SK-N-SH (cell line): ENCODE measurements at regions not wholly inside any gene's neighbourhood (a gene's known extent, or its start where the extent isn't known, plus 50 kb on each side); places are given as distances from the start of the nearest gene placed in this dataset.

Source experiments
- CTCF ChIA-PET: fragments of 300-600, 350-600 bp; formaldehyde crosslinking; extraction: SDS; loops from one replicate; lab custom pipeline; 2021; lab: Yijun Ruan, JAX
- POLR2A ChIA-PET: fragments of 350-600 bp; sonication (Branson Sonifier 250); formaldehyde crosslinking; extraction: SDS; loops from one replicate; lab custom pipeline; 2020; ENCODE audit warnings: antibody characterized with exemption, inconsistent platforms; lab: Yijun Ruan, JAX
- DNase-seq: peaks from one replicate; pipeline ENCODE4 v3.0.0; 2012
- H2AFZ ChIP-seq: fragments of 200-600 bp; sonication (generic); 2 replicates; pipeline ENCODE4 v1.8.1; 2016; ENCODE audit warnings: antibody characterized with exemption, mild to moderate bottlenecking, low read depth
- H3F3A ChIP-seq: fragments of 200-600 bp; sonication (generic); replicated peaks from 2 replicates; pipeline ENCODE3; 2016; ENCODE audit warnings: antibody characterized with exemption, mild to moderate bottlenecking; ENCODE audit not compliant: insufficient read depth
- H3K27ac ChIP-seq, 2 experiments: fragments of 200-500 bp in 1 of 2; fragments of 200-600 bp in 1 of 2; sonication (Bioruptor generic) in 1 of 2; sonication (generic), shearing (Covaris generic) in 1 of 2; 2 replicates each; pipeline versions ENCODE4 v1.5.1 to v1.6.1; 2014 to 2016; ENCODE audit warnings: low read depth in 2 of 2, inconsistent platforms in 1 of 2, low read length in 1 of 2, mild to moderate bottlenecking in 1 of 2, mixed read lengths in 1 of 2
- H3K27me3 ChIP-seq: fragments of 200-600 bp; sonication (generic), shearing (Covaris generic); 2 replicates; pipeline ENCODE4 v1.6.1; 2016; ENCODE audit warnings: mixed run types; ENCODE audit not compliant: insufficient read depth
- H3K36me3 ChIP-seq, 2 experiments: fragments of 200-500 bp in 1 of 2; fragments of 200-600 bp in 1 of 2; sonication (Bioruptor generic) in 1 of 2; sonication (generic) in 1 of 2; replicated peaks in 1 of 2; 2 replicates each; pipeline versions ENCODE3 to v1.5.1; 2014 to 2016; ENCODE audit warnings: low read length in 1 of 2, mild to moderate bottlenecking in 1 of 2; ENCODE audit not compliant: insufficient read depth in 2 of 2, control insufficient read depth in 1 of 2
- H3K4me1 ChIP-seq, 2 experiments: fragments of 200-500 bp in 1 of 2; fragments of 200-600 bp in 1 of 2; sonication (Bioruptor generic) in 1 of 2; sonication (generic), shearing (Covaris generic) in 1 of 2; 2 replicates each; pipeline versions ENCODE4 v1.5.1 to v1.6.1; 2014 to 2016; ENCODE audit warnings: low read depth in 1 of 2, low read length in 1 of 2, mixed run types in 1 of 2; ENCODE audit not compliant: insufficient read depth in 2 of 2, control insufficient read depth in 1 of 2
- H3K4me2 ChIP-seq: fragments of 200-600 bp; sonication (generic), shearing (Covaris generic); 2 replicates; pipeline ENCODE4 v1.6.1; 2017; ENCODE audit warnings: mixed run types
- H3K4me3 ChIP-seq, 2 experiments: fragments of 200-500 bp in 1 of 2; fragments of 200-600 bp in 1 of 2; sonication (Bioruptor generic) in 1 of 2; sonication (generic), shearing (Covaris generic) in 1 of 2; 2 replicates each; pipeline versions ENCODE4 v1.5.1 to v1.8.1; 2014 to 2016; ENCODE audit warnings: low read depth in 2 of 2, inconsistent platforms in 1 of 2, low read length in 1 of 2, mild to moderate bottlenecking in 1 of 2, mixed read lengths in 1 of 2, moderate library complexity in 1 of 2
- H3K79me2 ChIP-seq: fragments of 200-600 bp; sonication (generic); 2 replicates; pipeline ENCODE4 v1.8.1; 2017; ENCODE audit warnings: mild to moderate bottlenecking; ENCODE audit not compliant: insufficient read depth
- H3K9ac ChIP-seq: fragments of 200-600 bp; sonication (generic); 2 replicates; pipeline ENCODE4 v1.6.1; 2017; ENCODE audit warnings: mixed run types
- H3K9me2 ChIP-seq: fragments of 200-600 bp; sonication (generic); 2 replicates; pipeline ENCODE4 v1.6.1; 2017; ENCODE audit warnings: mixed run types
- H3K9me3 ChIP-seq: fragments of 200-600 bp; sonication (generic); 2 replicates; pipeline ENCODE4 v1.6.1; 2017; ENCODE audit warnings: mixed run types, mild to moderate bottlenecking, moderate library complexity
- H4K20me1 ChIP-seq: fragments of 200-600 bp; sonication (generic); 2 replicates; pipeline ENCODE4 v1.6.1; 2017; ENCODE audit warnings: mild to moderate bottlenecking, mixed run types; ENCODE audit not compliant: insufficient read depth
- ELF1 ChIP-seq: IDR thresholded peaks from 2 replicates; pipeline ENCODE4 v1.4.0; 2012
- EZH2phosphoT487 ChIP-seq: fragments of 200-600 bp; sonication (generic); IDR thresholded peaks from 2 replicates; pipeline ENCODE4 v1.6.1; 2017; ENCODE audit warnings: low read depth, mixed run types, mild to moderate bottlenecking, antibody characterized with exemption, moderate library complexity, borderline replicate concordance
- FOXJ3 ChIP-seq: sonication (generic); formaldehyde crosslinking; IDR thresholded peaks from 2 replicates; pipeline ENCODE4 v1.5.1; 2020; ENCODE audit warnings: mild to moderate bottlenecking, missing genetic modification reagents
- GATA2 ChIP-seq: sonication (generic); formaldehyde crosslinking; IDR thresholded peaks from 2 replicates; pipeline ENCODE4 v1.5.0; 2020; ENCODE audit warnings: mild to moderate bottlenecking, missing genetic modification reagents
- JUND ChIP-seq: IDR thresholded peaks from 2 replicates; pipeline ENCODE4 v1.4.0; 2012
- MAX ChIP-seq: IDR thresholded peaks from 2 replicates; pipeline ENCODE4 v1.4.0; 2012; ENCODE audit warnings: low read depth
- MEF2A ChIP-seq: IDR thresholded peaks from 2 replicates; pipeline ENCODE4 v1.4.0; 2012; ENCODE audit warnings: low read depth, borderline replicate concordance
- PBX3 ChIP-seq: IDR thresholded peaks from 2 replicates; pipeline ENCODE4; 2012
- POLR2AphosphoS5 ChIP-seq: IDR thresholded peaks from 2 replicates; pipeline ENCODE4 v1.6.1; 2012; ENCODE audit warnings: low read depth, low read length
- RAD21 ChIP-seq: IDR thresholded peaks from 2 replicates; pipeline ENCODE4 v1.6.1; 2012; ENCODE audit warnings: mild to moderate bottlenecking, low read length
- RCOR1 ChIP-seq: fragments of 150-350 bp; IDR thresholded peaks from 2 replicates; pipeline ENCODE4 v1.6.1; 2017; ENCODE audit warnings: antibody characterized with exemption, low read length
- REST ChIP-seq: IDR thresholded peaks from 2 replicates; pipeline ENCODE4 v1.6.1; 2012; ENCODE audit warnings: mild to moderate bottlenecking, low read depth, low read length, moderate library complexity
- RXRA ChIP-seq: IDR thresholded peaks from 2 replicates; pipeline ENCODE4 v1.4.0; 2012; ENCODE audit warnings: low read depth, mild to moderate bottlenecking, borderline replicate concordance
- SIN3A ChIP-seq: IDR thresholded peaks from 2 replicates; pipeline ENCODE4 v1.6.1; 2012; ENCODE audit warnings: low read depth, mild to moderate bottlenecking, low read length, moderate library complexity, borderline replicate concordance
- TAF1 ChIP-seq: IDR thresholded peaks from 2 replicates; pipeline ENCODE4 v1.6.1; 2012; ENCODE audit warnings: low read depth, mild to moderate bottlenecking, low read length, moderate library complexity, borderline replicate concordance
- YY1 ChIP-seq: IDR thresholded peaks from 2 replicates; pipeline ENCODE4 v1.4.0; 2012; ENCODE audit warnings: low read depth, mild to moderate bottlenecking
- WGBS: methylation state at CpG from one replicate; pipeline ENCODE4 v1.1.6; 2017; ENCODE audit warnings: low lambda C conversion rate; 5-methylcytosine and 5-hydroxymethylcytosine counted together
- TF ChIP-seq, protein P1 (sequence below): fragments of 200-600 bp; sonication (generic); IDR thresholded peaks from 2 replicates; pipeline ENCODE4 v1.6.1; 2017; ENCODE audit warnings: antibody characterized with exemption, mild to moderate bottlenecking, moderate library complexity

GRCh38 chr18:22816266-22817176 lies 116.6 kb upstream of the RBBP8 start:
- Histone ChIP-seq H3K9me2 (no peaks in the 10 kb centered on the region), H3K27me3 (peaks cover 12% of the 10 kb centered on the region; the same call in 1 of the 2 replicates), H3K79me2 (no peaks in the 10 kb centered on the region), H3K4me1 (peaks cover 4 to 7% of the 10 kb centered on the region in 2 experiments; a peak in 2 of 4 replicates), H3K36me3 (no peaks in the 10 kb centered on the region), H3K4me2 (no peak overlapping the region), H4K20me1 (no peaks in the 10 kb centered on the region), H3K4me3 (no peak overlapping the region), H3K27ac (no peak overlapping the region), H3K9me3 (no peaks in the 10 kb centered on the region), H2AFZ (no peak overlapping the region), H3F3A (no peaks in the 10 kb centered on the region), H3K9ac (no peak overlapping the region)
- POLR2A ChIA-PET: no interaction called here
- WGBS: 60% methylated on average over 8 of the region's 18 CpGs
- CTCF ChIA-PET: interaction anchor here (1.0 to 8.2 kb wide), 6 partner anchors 16 to 571 kb away, joined by 3 to 85 read pairs (median 4); no protein-coding TSS in a partner anchor
- DNase-seq: no peak
- TF ChIP-seq PBX3 (no peak), REST (no peak), RAD21 (no peak), EZH2phosphoT487 (no peak), MAX (no peak), SIN3A (no peak), YY1 (no peak), FOXJ3 (CRISPR knock-in tag) (no peak), JUND (no peak), TAF1 (no peak), RCOR1 (no peak), ELF1 (no peak), GATA2 (CRISPR knock-in tag) (no peak), MEF2A (no peak), RXRA (no peak), POLR2AphosphoS5 (no peak)
- TF ChIP-seq, protein P1, sequence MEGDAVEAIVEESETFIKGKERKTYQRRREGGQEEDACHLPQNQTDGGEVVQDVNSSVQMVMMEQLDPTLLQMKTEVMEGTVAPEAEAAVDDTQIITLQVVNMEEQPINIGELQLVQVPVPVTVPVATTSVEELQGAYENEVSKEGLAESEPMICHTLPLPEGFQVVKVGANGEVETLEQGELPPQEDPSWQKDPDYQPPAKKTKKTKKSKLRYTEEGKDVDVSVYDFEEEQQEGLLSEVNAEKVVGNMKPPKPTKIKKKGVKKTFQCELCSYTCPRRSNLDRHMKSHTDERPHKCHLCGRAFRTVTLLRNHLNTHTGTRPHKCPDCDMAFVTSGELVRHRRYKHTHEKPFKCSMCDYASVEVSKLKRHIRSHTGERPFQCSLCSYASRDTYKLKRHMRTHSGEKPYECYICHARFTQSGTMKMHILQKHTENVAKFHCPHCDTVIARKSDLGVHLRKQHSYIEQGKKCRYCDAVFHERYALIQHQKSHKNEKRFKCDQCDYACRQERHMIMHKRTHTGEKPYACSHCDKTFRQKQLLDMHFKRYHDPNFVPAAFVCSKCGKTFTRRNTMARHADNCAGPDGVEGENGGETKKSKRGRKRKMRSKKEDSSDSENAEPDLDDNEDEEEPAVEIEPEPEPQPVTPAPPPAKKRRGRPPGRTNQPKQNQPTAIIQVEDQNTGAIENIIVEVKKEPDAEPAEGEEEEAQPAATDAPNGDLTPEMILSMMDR: no peak
